ENCODE measurements at regions not wholly inside any gene's neighbourhood (a gene's known extent, or its start where the extent isn't known, plus 50 kb on each side); places are given as distances from the start of the nearest gene placed in this dataset.

DNA sequence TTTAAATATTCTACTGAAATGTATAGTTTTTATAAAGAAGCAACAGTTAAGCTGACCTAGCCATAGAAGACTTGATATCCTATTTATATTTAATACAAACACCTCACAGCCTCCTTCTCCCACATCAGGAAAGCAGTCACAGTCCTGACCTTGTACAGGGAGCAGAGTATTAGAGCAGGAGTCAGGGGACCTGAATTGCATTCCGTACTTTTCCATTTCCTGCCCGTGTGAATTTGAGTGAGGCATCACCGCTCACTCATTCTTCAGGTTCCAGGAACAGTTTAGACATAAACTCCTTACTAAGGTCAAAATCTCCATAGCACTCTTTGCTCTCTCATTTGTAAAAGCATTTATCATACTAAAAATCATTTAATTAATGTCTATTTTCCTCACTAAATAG lies 482.5 kb upstream of the FAT3 start:
- no peak for DNase-seq

DNA sequence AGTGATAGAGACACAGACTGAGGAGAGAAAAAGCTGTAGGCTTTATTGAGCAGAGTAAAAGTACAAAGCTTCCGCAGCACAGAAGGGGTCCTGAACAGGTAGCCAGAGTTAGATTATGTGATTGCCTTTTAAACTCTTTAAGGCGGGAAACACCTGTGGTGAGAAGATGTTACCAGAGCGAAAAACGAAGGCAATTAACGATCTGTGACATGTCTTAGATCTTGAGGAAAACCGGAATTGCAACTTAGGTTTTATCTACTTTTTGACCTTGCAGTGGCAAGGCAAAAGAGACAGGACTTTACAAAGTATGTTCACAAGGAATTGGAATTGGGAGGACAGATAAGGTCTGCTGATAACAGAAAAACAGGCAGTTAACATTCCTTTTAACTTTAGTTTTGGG lies 493.6 kb upstream of the FAT3 start:
- DNase-seq: no peak

DNA sequence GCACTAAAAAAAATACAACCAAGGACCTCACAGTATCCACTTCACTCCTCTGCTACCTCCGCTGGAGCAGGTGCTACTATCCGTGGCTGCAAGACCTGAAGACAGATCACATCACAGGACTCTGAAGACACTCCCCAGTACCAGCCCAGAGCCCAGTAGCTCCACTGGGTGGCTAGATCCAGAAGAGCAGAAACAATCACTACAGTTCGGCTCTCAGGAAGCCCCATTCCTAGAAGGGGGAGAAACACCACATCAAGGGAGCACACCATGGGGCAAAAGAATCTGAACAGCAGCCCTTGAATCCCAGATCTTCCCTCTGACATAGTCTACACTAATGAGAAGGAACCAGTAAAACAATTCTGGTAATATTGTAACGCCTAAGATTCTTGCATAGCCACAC lies 494.0 kb upstream of the FAT3 start:
- DNase-seq: no peak

DNA sequence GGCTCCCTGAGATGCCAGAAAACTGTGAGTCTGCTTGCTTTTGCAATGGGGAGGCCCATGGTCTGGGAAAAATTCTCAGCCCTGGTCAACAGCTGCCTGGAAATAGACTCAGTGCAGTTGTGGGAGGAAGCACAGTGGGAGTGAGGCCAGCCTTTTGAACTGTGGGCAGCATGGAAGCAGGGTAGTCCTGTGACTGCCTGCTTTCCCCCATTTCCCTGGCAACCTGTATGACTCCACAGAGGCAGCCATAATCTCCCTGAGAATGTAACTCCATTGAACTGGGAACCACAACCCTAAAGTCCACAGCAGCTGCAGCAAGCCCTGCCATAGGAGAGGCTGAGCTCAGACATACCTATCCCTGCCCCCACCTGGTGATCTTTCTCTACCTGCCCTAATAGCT lies 494.6 kb upstream of the FAT3 start:
- DNase-seq: no peak

DNA sequence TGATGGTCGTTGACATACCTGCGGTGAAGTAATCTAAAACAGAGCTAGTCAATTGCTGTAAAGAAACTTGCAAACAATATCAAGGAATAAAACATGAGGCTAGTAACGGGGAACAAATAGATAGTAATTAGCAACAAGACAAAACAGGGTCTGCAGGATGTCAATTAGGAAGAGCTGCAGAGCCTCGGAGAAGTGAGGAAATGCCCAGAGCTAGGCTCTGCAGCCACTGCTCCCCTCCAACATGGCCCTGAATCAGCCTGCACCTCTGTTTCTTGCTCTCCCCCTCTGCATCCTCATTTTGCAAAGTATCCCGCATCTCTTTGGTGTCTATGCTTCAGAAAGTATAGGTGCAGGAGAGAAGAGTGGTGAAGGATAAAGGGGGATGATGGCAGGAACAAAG lies 507.4 kb upstream of the FAT3 start:
- DNase-seq: no peak

DNA sequence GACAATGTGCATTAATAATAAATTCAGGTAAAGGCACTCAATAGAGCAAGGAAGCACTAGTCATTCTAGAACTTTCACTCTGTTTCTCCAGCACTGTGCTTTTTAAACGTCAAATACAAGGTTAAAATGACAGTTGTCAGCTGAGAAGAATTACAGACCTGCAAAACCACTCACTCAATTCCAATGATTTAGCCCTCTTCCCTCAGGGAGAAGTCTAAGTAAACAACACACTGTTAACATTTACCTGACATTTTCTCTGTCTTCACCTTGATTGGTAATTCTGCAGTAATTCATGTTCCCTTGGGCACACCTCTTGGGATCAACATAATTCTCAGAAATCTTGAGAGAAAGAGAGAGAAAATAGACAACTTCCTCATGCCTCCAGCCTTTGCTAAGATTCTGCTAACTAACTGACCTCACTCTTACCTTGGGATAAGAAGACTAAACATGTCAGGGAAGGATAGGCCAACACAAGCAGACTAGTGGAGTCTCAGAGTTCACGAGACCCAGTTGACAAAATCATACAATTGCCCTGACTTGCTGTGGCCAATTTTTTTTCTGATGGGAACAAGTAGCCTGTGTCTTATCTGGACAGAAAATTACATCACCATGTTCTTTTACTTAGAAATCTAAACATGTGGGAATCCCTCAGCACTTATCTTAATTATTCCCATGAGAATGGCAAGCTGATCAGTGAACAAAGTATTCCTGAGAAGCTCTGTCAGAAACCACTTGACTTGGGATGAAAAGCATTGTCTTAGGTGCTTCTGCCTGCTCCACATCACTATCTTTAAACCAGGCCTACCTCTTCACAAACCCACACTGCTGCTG lies 516.8 kb upstream of the FAT3 start:
- DNase-seq: no peak

DNA sequence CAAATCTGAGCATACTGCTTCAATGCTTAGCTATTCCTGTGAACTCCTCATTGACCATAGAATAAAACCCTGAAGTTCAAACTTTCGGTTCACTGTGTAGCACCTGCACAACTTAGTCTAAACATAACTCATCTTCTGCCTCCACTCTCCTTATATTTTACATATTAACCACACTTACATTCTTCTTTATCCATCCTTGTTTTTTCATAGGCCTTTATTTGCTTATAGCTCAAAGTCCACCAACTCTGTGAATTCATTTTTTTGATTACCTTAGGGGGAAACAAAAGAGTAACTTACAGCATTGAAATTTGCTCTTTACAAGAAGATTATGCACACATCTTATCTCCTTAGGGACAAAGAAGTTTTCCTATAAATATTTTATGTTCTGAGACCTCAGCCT lies 521.6 kb upstream of the FAT3 start:
- no peak for DNase-seq

DNA sequence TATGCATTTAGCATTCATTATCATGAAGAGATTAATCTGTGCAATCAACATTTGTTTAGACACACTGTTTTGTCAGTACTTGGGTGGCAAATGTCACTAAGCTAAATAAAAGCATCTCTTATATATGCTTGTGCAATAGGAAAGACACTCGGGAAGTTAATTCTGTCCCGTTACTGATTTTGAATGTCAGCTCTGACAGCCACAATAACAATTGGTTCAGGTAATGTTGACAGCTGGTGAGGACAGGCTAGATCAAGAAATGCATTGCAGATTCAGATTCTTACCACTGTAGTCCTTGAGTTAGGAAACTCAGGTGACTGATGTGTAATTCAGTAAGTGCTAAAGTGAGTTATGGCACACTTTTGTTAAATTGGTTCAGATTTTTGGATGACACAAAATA lies 523.8 kb upstream of the FAT3 start:
- no peak for DNase-seq

DNA sequence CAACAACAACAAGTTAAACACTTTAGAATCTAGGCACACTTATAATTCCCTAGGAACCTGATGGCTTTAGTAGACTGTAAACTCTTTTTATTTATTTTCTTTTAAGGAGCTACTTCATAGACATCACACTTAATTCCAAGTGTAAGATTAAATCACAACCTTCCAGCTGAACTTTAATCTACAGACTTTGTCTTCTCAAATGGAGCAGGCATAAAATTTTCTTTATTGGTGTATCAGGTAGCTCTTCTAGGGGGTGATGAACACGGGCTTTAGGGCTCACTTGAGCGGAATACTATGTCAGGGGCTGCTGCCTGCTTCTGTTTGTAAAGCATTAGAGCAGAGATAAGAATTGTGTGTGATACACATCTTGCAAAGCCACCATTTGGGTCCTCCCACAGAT lies 525.8 kb upstream of the FAT3 start:
- DNase-seq: no peak

DNA sequence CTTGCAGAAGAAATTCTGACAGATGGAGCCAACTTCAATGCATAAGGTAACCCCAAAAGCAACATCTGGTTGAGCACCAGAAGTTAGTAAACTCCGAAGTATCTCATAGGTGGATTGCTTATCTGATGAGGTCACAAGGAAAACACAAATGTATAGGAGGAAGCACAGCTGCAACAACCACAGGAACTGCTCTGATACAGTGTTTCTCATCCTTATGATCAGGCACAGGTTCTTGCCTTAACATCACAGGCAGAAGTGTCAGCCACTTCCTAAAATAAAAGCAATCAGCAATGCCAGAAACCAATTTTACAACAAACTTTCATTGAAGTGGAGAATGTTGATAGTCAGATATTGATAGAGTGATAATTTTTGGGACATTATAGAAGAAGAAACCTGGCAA lies 530.3 kb upstream of the FAT3 start:
- no peak for DNase-seq

DNA sequence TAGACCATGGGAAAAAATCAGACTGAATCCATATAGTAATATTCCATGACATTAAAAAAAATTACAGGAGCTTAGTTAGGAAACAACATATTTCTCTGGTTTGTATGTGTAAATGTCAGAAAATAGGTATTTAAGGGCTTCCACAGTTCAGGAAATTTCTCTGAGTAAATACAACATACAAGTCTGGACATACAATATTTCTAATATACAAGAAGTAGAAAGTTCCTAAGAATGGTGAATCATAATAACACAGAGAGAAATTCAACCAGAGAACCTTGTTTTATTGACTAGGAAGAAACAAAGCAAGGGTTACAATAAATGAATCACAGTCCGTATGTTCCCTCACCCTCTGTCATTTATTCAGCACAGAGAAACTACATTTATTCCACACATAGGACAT lies 532.7 kb upstream of the FAT3 start:
- no peak for DNase-seq

DNA sequence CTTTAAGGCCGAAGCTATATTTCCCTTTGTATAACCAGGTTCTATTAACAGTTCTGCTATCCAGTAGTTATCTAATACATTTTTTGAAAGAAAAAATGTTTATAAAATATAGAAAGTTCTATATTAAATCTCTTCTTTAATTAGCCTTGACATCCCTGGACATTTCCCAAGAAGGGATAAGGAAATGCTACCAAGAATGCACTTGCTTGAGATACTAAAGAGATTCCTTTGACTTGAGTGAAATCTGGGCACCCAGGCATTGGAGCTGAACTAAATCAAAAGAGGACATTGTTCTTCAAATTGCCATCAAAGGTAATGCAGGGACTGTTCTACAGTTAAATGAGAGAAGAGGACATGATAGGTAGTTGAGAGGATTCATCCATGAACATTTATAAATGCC lies 535.9 kb upstream of the FAT3 start:
- DNase-seq: no peak

DNA sequence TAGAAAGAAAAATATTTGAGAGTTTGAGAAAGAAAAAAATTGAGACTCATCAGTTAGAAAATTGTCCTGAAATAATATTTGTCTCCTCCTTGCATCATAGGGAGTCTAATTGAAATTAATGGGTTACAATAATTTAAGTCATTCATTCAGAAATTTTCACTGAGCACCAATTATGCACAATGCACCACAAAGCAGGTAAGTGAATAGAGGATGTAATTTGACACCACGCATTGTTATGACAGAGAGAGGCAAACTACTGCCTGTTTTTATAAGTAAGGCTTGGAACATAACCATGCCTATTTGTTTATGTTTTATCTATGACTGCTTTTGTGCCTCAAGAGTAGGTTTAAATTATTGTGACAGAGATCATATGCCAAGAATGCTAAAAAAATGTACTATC lies 537.9 kb upstream of the FAT3 start:
- no peak for DNase-seq

DNA sequence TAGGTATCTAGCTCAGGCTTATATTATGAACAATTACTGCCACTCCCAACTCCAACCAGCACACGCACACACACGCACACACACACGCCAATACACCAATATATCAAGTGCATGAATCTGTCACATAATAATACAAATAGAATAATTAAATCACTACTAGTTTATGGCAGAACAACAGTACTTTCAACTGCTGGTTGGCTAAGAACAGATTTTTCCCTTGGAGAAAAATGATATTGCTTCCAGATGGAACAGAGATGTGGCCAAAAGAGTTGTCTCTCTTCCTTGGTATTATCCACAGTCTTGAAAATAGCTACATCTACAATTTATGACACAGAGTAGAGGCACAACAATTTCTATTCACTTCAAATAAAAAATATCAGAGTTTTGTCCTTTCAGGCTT lies 538.3 kb upstream of the FAT3 start:
- no peak for DNase-seq

DNA sequence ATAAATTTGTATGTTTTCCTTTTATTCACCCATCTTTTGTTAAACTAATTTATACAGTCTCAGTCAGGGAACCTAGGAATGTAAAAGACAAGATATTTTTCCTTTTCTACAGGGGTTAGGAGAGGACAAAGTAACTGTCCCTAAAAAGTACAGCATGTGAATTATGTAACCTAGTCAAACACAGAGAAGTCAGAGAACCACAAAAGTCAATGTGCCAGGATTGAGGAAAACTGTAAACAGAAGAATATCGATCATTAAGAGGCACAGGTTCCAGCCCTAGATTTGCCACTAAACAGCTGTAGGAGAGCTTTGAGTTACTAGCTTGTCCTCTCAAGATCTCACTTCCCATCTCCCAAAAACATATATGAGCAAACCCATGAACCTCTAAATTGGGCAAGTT lies 550.9 kb upstream of the FAT3 start:
- no peak for DNase-seq

DNA sequence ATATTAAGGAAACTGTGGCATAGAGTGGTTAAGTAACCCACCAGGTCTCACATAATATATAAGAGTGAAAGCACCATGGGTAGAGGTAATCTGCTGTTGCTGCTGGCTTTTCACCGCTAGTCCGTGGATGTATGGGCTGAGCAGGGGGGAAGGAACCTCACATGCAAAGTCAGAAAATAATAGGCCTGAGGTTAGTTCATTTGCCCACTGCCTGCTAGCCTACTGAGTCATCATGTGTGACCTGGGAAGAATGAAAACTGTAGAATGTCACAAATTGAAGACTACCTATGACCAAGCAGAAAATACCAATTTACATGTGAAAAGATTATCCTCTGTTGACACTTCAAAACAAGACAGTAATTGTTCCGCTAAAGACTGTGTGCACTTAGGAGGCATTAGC lies 560.1 kb upstream of the FAT3 start:
- DNase-seq: no peak

DNA sequence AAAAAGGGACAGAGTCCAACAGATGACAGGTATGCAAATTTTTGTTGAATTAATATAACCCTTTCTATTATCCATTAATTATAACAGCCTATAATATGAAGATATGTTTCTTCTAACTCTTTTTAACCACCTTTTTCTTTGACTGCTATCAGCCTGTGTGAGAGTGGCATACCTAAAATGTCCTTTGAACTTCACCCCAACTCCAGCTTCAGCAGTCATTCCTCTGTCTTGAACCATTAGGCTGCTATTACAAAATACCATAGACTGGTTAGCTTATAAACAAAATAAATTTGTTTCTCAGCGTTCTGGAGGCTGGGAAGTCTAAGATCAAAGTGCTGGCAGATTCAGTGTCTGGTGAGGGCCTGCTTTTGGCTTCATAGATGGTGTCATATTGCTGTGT lies 564.6 kb upstream of the FAT3 start:
- DNase-seq: no peak

DNA sequence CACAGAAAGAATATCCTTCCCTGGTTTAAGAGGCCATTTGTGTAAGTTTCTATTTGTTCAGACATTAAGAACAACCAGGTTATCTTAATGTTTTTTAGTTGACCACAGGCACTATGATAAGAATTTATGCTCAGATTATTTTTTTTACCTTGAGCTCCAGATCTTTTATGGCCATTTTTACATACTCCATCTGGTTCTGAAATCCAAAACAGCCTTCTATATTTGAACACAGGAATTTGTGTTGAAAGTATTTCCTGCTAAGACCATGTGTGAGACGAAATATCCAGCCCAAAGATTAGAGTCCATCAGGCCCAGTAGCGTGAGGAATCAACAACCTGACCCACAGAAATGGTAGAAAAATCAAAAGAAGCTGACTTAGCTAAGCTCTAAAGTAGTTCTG lies 569.9 kb upstream of the FAT3 start:
- DNase-seq: no peak

DNA sequence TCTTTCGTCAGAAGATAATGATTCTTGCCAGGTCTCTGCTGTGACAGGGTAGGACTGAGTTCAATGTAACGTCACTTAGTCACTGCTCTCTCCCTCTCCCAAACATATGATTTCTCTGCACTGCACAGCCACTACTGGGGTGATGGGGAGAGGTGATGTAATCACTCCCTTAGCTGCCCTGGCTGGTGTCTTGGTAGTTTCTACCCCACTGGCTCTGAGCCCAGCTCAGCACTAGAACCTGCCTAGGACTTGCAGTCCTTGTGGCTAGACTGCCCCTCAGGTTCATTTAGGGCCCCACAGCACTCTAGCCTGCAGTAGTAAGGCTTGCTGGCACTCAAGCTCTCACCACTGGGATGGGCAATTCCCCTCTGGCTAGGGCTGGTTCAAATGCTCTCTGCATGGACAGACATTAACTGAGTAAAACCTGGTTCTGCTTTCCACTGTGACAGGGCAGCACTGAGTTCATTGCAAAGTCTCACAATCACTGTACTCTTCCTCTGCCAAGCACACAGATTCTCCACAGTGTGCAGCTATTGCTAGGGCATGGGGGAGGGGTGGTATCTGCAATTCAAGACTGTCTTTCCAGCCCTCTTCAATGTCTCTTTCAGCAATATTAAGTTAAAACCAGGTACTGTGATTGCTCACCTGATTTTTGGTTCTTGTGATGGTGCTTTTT lies 571.4 kb upstream of the FAT3 start:
- no peak for DNase-seq

DNA sequence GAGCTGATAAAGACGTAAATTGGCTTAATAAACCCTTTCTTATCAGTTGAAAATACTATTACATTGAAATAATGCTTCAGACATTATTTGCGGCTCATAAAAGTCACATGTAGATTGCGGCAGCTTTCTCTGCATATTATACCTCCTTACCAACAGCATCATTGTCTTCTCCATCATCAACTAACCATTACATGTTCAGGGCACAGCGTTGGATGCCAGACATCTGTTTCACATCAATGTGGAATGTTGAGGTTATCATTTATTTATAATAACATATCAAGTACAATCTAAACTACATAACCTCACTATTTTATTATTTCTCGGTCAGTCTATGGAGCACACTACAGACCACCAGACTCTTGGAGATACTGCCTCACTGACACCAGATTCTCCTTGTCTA lies 573.8 kb upstream of the FAT3 start:
- no peak for DNase-seq

DNA sequence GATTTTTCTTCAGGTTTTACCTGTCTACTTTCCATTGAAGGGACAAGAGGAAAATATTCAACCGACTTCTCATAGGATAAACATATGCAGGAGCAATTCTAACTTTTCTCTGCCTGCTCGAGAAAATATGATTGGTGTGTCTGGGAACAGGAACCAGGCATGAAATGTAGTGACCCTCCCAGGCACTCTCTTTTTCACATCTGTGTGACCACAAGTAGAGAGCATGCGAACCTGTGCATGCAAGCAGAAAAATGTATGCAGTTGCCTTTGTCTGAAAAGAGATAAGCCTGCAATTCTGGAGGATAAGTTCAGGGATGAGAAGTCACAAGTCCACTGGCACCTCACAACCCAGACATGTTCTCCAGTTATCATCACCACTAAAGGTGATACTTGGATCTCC lies 583.5 kb upstream of the FAT3 start:
- DNase-seq: no peak

DNA sequence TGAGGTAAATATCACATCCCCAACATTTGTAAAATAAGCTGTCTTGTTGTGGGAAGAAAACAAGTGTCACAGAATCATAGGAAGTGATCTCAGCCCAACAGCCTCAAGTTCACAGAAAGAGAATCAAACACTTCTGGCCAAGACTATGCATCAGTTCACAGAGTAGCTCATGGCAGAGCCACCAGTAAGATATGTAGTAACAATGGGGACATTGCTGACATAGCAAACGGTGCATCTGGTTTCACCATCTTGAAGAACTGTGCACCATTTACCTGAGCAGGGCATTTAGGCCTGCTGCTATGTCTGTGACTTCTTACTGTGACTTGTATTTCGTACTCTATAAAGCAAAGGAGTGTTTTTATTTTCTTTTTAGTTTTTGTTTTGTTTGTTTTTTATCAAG lies 585.3 kb upstream of the FAT3 start:
- DNase-seq: no peak

DNA sequence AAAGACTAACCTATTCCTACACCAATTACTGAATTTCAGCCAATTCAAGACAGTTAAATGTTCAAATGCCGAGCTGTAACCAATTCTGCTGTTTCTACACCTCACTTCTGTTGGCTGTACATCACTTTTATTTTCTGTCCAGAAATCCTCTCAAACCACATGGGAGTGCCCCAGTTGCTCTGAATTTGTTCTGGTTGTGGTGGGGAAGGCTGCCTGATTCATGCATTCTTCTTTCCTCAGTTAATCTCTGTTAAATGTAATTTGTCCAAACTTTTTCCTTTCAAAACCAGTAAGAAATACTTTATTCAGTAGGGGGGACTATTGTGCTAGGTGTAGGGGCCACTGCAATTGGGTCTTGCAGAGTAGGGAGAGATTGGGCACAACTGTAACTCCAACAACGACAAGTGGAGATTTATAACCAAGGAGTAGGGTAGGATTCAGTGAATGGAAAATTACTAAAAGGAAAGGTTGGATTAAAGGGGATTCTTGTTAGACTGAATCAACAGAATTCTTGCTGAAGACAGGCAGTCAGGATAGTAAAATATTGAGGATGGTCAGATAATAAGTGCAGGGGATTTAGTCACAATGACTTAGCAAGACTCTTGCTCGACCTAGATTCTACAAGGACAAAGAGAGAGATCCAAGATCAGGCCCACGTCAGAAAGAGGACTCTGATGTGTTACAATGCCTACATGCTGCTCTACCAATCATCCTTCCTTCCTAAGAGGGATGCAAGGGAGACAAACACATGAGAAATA lies 593.5 kb upstream of the FAT3 start:
- no peak for DNase-seq

DNA sequence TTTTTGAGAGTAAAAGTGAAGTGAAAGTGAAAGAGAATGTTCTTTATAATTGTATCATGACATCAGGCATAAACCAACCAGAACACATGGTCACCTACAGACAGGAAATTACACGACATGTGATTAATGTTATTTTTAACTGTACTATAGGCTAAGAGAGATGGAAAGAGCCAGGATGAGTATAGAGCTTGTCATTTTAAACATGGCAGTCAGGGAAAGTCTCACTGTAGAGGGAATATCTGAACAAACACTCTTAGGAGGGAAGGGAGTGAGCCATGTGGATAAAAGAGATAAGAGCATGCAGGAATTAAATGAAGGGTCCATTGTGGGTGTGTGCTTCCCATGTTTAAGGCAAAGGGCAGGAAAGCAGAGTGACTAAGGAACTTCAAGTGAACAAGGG lies 599.1 kb upstream of the FAT3 start:
- no peak for DNase-seq
